Sciatic nerve (tissue), 2 donors: ENCODE measurements at regions not wholly inside any gene's neighbourhood (a gene's known extent, or its start where the extent isn't known, plus 50 kb on each side); places are given as distances from the start of the nearest gene placed in this dataset. TPM values are rescaled to one million over a fixed set of nuclear protein-coding genes. Genes with fewer than 3 reads are reported as not detected.
A peak's percentile ranks its signal among the peaks of the same experiment; 100 is the strongest.

Experiments
- ATAC-seq: fragments of 200-7000 bp; cut with Tn5 transposase; one replicate; pipeline ENCODE4 v1.9.1; 2020; ENCODE audit warnings: mild to moderate bottlenecking, moderate library complexity
- DNase-seq: peaks from one replicate; pipeline ENCODE4 v3.0.0-alpha.2; 2020; ENCODE audit warnings: low spot score
- intact Hi-C: fragments of 100-400 bp; cut with DNase I; formaldehyde crosslinking; loops from one replicate; pipeline ENCODE4 v1.14.2; 2022
- microRNA-seq: library from miRNA; unstranded; fragments of <30 nt; microRNA quantifications from one replicate; pipeline ENCODE4 v1.2.0, GENCODE V29; 2020
- donor health status: DM: no; HTN: no; CAD: no.
- donor health status: DM: no; HTN: no; CAD: no.

DNA sequence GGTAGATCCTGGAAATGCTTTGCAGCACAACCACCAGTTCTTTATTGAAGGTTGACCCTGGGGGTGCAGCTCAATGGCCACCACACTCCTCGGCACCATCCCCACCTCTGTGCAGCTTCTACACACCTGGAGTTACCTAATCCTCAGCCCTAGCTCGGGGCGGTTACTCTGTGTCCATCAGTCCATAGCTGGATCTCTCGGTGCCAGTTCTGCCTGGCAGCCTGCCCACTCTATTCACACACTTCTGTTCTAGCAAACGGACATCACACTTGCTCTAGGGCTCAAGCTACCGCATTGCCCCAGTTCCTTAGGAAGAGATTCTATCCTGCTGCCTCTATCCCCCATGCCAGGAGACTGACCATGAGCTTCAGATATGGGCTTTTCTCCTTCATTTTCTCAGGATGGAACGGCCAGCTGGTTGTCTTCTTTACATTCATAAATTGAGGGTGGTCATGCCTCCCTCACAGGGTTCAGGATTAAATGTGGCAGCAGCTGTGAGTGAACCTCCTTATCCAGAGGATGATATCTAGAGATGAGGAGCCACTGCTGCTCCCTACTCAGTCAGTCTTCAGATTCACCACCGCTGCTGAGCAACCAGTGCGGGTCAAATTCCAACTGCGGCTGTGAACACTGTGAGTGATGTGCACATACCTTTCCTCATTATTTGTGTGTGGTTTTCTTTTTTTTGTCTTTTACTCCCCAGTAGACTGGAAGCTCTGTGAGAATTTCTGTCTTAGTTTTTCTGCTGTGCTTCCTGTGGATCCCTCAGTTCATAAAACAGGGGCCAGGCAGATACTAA is 66.9 kb upstream of the TRIB2 start:
- no peak for DNase-seq

DNA sequence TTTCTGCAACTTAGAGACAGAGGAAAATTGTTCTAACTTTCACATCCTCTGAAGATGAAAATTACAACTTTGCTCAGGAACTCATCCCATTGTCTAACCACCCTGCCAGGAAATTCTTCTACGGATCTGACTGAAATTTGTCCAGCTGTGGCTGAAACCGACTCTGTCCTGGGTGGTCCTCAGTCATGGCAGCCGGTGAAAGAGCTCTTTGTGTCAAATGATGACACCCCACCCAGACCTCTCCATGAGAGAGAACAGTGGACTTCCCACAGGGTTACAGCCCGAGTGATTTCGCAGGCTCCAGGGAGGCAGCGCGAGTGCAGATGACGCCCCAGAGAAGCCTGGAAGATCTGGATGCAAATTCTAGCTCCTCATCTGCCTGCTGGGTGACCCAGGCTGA is 65.1 kb upstream of the TRIB2 start:
- intact Hi-C loops: no loop called here
- DNase-seq (no peak), ATAC-seq (peak; percentile 92)

More for the DNA sequence above, 66.9 kb upstream of the TRIB2 start:
- intact Hi-C loops: no loop called here
- no peak for ATAC-seq

DNA sequence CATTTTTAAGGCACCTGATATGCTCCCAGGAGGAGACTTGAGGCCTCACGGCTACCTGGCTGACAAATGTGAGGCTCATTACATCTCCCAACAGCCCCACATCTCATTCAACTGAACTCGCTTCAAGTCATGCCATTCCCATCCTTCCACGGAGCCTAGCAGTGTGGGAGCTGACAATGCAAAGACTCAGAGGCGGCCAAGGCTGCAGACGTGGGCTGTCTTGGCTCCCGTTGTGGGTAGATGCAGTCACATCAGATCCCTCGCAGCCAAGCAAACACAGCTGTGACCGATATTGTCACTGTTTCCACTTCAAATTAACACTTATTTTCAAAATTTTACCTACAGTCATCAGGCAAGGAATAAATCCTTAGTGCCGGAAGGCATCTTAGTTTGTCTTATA is 64.0 kb upstream of the TRIB2 start:
- ATAC-seq: peak; percentile 75
- intact Hi-C loops: no loop called here
- DNase-seq: no peak

DNA sequence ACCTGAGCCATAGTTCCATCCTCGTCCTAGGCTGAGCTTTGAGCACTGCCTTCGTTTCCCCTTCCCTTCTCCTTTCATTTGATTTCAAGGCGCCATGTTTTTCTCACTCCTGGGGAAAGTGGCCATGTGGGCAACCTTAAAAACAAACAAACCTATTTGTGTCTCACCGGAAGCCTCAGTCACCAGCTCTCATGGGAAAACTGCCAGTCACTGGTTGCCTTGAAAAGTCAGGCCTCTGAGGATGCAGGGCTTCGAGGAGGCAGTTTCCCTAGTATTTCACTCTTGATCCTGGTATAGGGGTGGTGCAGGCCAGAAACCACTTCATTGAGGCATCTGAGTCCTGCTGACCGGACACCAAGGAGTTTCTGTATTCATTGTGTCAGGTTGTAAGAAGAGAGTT is 59.2 kb upstream of the TRIB2 start:
- no peak for ATAC-seq
- DNase-seq: no peak
- intact Hi-C loops: no loop called here

DNA sequence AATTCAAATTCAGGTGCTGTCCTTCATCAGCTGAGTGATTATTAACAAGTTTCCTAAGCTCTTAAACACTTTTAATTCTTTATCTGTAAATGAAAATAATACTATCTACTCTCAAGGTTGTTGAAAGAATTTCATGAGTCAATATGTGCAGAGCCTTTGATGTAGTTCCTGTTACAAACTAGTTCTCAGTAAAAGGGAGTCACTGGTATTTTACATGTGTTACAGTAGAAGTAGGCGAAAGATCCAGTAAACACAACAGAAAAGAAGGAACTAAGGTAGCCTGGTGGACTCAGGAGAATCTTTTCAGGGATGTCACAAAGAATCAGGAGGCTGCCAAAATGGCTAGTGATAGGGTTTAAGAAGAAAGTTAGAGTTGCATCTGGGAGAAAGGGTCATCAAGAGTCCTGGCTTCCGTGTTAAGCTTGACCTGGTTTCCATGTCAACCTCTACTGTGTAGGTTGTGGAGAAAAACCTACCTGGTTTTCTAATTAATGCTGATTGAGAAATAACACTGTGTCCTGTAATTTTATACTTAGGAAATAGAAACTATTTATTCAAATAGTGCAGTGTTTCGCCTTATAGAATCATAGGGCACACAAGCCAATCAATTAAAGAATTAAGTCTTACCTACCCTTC is 58.3 kb upstream of the TRIB2 start:
- intact Hi-C loops: no loop called here
- ATAC-seq (no peak), DNase-seq (no peak)

DNA sequence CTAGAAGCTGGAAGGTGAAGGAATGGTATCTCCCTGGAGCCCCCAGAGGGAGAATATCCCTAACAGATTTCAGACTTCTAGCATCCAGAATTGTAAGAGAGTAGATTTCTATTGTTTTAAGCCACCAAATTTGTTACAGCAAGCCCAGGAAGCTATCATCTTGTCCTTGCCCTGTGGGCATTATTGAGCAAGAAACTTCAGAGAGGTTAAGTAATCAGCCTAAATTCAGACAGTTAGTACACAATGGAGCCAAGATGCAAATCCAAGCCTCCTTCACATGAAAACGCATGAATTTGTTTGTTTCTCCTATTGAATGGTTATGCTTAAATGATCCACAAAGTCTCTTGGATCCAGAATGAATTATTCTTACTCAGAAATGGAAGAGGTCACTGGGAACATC is 55.2 kb upstream of the TRIB2 start:
- no peak for ATAC-seq
- no peak for DNase-seq
- intact Hi-C loops: no loop called here

DNA sequence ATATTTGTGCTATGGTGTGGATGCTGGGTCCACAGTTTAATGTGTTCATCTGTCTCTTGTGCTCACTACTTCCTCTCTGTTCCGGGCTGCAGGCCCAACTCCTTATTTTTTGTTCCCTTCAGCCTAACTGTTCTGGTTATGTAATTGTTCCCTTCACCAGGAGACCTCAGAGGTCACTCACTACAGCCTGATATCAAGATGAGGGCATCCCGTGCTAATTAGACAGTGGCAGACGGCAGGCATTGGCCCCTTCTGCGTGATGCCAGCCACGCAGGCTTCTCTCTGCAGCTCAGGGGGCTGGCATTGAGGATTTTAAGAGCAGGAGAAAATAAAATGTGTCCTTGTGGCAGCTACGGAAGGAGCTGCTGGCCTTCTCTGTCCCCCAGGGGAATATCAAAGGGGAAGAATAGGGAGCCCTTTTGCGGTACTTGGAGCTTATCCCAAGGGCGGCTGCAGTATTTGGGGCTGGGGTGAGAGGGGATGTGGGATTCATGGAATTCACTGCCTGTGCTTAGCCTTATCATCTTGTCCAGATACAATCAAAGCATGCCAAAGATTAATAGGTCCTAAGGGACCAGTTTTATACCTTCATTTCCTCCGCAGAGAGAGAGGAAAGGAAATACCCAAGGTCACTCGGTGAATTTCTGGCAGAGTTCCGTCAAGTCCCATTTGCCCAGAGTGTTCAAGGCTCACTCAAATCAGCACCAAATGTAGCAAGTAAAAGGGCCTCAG is 53.3 kb upstream of the TRIB2 start:
- intact Hi-C loops: no loop called here
- ATAC-seq: peak; percentile 95
- no peak for DNase-seq

DNA sequence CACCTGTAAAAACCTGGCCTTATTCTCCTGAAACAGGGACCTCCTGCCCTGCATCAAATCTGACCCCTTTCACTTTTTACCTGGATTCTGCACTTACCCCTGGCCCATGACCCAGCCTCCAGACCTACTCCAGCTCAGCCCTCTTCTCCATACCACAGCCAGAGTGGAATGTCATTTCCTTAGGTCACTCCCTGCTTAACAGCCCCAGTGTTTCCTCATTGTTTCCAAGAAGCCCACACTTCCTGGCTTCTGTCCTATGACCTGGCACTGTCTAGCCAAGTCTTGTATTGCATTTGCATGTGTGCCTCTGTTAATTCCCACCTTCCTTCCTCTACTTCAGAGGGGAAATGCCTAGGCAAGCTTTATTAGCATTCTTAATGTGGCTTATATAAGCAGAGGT is 51.4 kb upstream of the TRIB2 start:
- DNase-seq (no peak), ATAC-seq (no peak)
- intact Hi-C loops: no loop called here

DNA sequence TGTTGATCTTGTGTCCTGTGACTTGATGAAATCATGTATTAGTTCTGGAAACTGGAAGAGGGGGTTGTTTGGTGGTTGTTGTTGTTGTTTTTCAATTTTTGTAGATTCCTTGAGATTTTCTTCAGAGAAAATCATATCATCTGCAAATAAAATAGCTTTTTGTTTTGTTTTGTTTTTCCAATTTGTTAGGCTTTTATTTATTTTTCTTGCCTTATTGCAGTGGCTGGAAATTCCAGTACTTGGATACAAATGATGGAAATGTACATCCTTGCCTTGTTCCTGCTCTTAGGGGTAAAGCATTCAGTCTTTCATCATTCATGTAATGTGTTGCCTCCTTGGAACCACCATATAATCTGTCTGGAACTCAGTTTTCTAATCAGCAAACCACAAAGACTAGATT is 50.3 kb upstream of the TRIB2 start:
- DNase-seq (no peak), ATAC-seq (no peak)
- intact Hi-C loops: no loop called here

Small RNA genes in the stretch of these regions (microRNA-seq; reads per million reads assigned to microRNA genes)
- gene MIR3681: not detected
